Ovary (tissue), 7 donors: ENCODE measurements at regions not wholly inside any gene's neighbourhood (a gene's known extent, or its start where the extent isn't known, plus 50 kb on each side); places are given as distances from the start of the nearest gene placed in this dataset.

Source experiments
- DNase-seq, 5 donors: peaks; one replicate each; pipeline ENCODE4 v3.0.0-alpha.2; 2019 to 2020
- H3K27ac ChIP-seq, 2 donors: fragments of 200-600 bp; one replicate each; pipeline versions ENCODE4 v1.5.1 to v1.8.0; 2019 to 2022
- H3K27me3 ChIP-seq: fragments of 200-600 bp; one replicate; pipeline ENCODE4 v1.8.0; 2022
- H3K36me3 ChIP-seq: fragments of 200-600 bp; sonication (generic); one replicate; pipeline ENCODE4 v1.5.1; 2019
- H3K4me1 ChIP-seq: one replicate; pipeline ENCODE4 v1.8.1; 2013; ENCODE audit warnings: mild to moderate bottlenecking, moderate library complexity; ENCODE audit not compliant: insufficient read depth
- H3K4me3 ChIP-seq: fragments of 200-600 bp; sonication (generic); one replicate; pipeline ENCODE4 v1.5.1; 2017
- H3K9me3 ChIP-seq, 2 donors: fragments of 200-600 bp in 1 of 2; sonication (generic) in 1 of 2; one replicate each; pipeline versions ENCODE4 v1.5.1 to v1.8.1; 2013 to 2019; ENCODE audit warnings: mild to moderate bottlenecking in 1 of 2, moderate library complexity in 1 of 2
- CTCF ChIP-seq, 3 donors: fragments of 450-650 bp in 2 of 3; fragments of 200-600 bp in 1 of 3; IDR thresholded peaks; one replicate each; pipeline versions ENCODE4 v1.5.1 to v1.8.0; 2016 to 2022; ENCODE audit warnings: antibody characterized with exemption in 3 of 3, mild to moderate bottlenecking in 1 of 3
- EP300 ChIP-seq: sonication (generic); formaldehyde crosslinking; IDR thresholded peaks from one replicate; pipeline ENCODE4 v1.6.1; 2017; ENCODE audit warnings: antibody characterized with exemption
- POLR2A ChIP-seq: fragments of 450-650 bp; IDR thresholded peaks from one replicate; pipeline ENCODE4 v1.6.1; 2017; ENCODE audit warnings: antibody characterized with exemption, mild to moderate bottlenecking, moderate library complexity
- WGBS, 3 donors: extraction: QIAGEN DNeasy Blood & Tissue Kit in 1 of 3; methylation state at CpG; one replicate each; pipeline versions ENCODE4 v1.1.5 to v1.1.7; 2013 to 2017; 5-methylcytosine and 5-hydroxymethylcytosine counted together
- intact Hi-C, 4 donors: fragments of 100-400 bp; cut with DNase I; formaldehyde crosslinking; loops; one replicate each; pipeline versions ENCODE4 v1.11.0 to v1.15.1; 2022 to 2023
- donor health status: DM: no; HTN: no; CAD: no; lungs with moderate emphysema.
- donor health status: DM: no; HTN: no; CAD: no.
- donor health status: Bipolar disorder and iron deficiency.
- donor health status: DM: no; HTN: no; CAD: no.
- donor health status: DM: yes; HTN: yes; CAD: no.

DNA sequence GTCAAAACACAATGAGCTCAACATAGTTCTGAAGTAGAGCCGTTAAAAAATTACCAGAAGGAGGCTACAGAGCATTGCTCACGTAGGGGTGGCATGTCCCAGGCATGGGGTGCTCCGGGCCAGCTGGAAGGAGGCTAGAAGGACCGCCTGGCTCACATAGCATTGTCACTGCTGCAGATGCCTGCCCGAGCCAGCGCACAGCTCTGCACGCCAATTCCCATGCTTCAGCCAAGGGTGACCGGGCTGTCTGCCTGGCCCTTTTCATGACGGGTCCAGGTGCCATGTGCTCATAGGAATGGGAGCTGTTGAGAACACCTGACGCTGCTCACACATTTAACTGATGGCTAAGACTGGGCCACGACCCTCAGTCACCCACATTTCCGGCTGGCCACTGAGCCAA, 228.9 kb upstream of the FOXF1 start:
- intact Hi-C loops, result no loop called here
- Histone ChIP-seq H3K9me3 (no peaks in the 10 kb centered on the region), H3K27ac (no peak overlapping the region), H3K4me3 (no peak overlapping the region), H3K4me1 (no peaks in the 10 kb centered on the region), H3K36me3 (no peaks in the 10 kb centered on the region), H3K27me3 (no peaks in the 10 kb centered on the region)
- TF ChIP-seq EP300, result no peak
- TF ChIP-seq CTCF (IDR thresholded peaks at IDR 0.05), result no peak
- no peak for TF ChIP-seq POLR2A
- 66 to 73% (median 72%) methylated on average over 12 of the region's 12 CpGs for WGBS, 3 donors
- DNase-seq, result no peak

- Histone ChIP-seq H3K4me1 (no peaks in the 10 kb centered on the region), H3K4me3 (no peak overlapping the region), H3K27me3 (no peaks in the 10 kb centered on the region), H3K27ac (no peak overlapping the region), H3K9me3 (no peaks in the 10 kb centered on the region), H3K36me3 (no peaks in the 10 kb centered on the region)
- TF ChIP-seq EP300 (no peak), POLR2A (no peak), CTCF (IDR thresholded peaks at IDR 0.05) (no peak)
- intact Hi-C loops, result no loop called here
- no peak for DNase-seq
- WGBS, 3 donors, result 48 to 69% (median 55%) methylated on average over 5 of the region's 5 CpGs
Measured at GRCh38 chr16:86283944-86284343, 226.4 kb upstream of the FOXF1 start.

- intact Hi-C loops, result no loop called here
Measured at GRCh38 chr16:86285421-86285820, 224.9 kb upstream of the FOXF1 start.

GRCh38 chr16:86285938-86286921, 224.1 kb upstream of the FOXF1 start:
- no peaks in the 10 kb centered on the region for H3K4me1 ChIP-seq
- H3K27ac ChIP-seq, result no peak overlapping the region
- no peak overlapping the region for H3K4me3 ChIP-seq
- TF ChIP-seq POLR2A (no peak), CTCF (IDR thresholded peaks at IDR 0.05) (no peak)
- no peak for DNase-seq
- no peaks in the 10 kb centered on the region for H3K9me3 ChIP-seq
- no peaks in the 10 kb centered on the region for H3K36me3 ChIP-seq
- 4 to 6% (median 5%) methylated on average over 45 to 55 of the region's 55 CpGs for WGBS, 3 donors
- intact Hi-C loops, result no loop called here
- H3K27me3 ChIP-seq, result no peaks in the 10 kb centered on the region

More at GRCh38 chr16:86285421-86285820, 224.9 kb upstream of the FOXF1 start:
- Histone ChIP-seq H3K36me3 (no peaks in the 10 kb centered on the region), H3K4me1 (no peaks in the 10 kb centered on the region), H3K27ac (no peak overlapping the region), H3K9me3 (no peaks in the 10 kb centered on the region), H3K4me3 (no peak overlapping the region), H3K27me3 (no peaks in the 10 kb centered on the region)
- no peak for DNase-seq
- 16 to 39% (median 22%) methylated on average over 6 of the region's 6 CpGs for WGBS, 3 donors
- no peak for TF ChIP-seq POLR2A
- TF ChIP-seq EP300, result no peak
